Skeletal muscle cell (primary cell): ENCODE measurements at regions not wholly inside any gene's neighbourhood (a gene's known extent, or its start where the extent isn't known, plus 50 kb on each side); places are given as distances from the start of the nearest gene placed in this dataset.

ENCODE experiments used
- DNase-seq: peaks from one replicate; pipeline ENCODE4 v3.0.0-alpha.2; 2010; ENCODE audit warnings: low read depth
- H3K4me3 ChIP-seq: 2 replicates; pipeline ENCODE4 v1.5.1; 2011; ENCODE audit warnings: low read depth, mild to moderate bottlenecking, control low read depth, low read length, moderate library complexity

DNA sequence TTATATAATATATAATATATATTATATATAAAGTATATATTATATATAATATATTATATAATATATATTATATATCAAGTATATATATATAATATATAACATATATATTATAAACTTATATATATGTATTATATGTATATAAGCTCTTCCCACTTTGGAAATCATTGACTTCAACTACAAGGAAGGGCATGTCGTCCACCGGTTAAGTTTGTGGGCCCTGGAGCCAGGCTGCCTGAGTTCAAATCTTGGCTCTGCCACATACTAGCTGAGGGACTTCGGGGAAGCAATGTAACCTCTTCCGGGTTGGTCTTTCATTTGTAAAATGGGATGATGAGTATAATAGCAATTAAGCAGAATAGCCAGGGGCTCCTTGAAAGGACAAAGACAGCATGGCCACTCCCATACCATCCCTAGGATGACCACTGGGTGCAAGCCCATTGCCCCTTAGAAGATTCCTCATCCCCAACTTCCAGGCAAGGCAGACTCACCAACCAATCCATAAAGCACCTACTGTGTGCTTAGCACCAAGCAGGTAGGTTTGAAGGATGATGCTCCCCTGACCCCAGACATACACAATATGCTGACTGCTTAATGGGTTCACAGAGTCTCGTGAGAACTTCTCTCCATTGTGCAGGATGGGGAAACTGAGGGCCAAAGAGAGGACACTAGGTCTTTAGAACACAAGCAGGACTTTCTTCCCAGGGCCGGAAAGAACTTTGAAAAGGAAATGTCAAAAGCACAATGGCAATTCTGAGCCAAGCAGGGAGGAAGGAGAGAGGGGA, 163.2 kb downstream of the MRPL14 start:
- no peak overlapping the region for H3K4me3 ChIP-seq
- DNase-seq = no peak

DNA sequence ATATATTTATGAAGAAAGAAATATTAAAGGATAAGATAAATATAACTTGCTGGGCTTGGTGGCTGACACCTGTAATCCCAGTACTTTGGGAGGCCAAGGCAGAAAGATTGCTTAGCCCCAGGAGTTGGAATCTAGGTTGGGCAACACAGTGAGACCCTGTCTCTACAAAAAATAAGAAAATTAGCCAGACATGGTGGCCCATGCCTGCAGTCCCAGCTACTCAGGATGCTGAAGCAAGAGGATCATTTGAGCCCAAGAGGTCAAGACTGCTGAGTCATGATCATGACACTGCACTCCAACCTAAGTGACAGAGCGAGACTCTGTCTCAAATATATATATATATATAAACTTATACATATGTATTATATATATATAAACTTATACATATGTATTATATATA, 164.0 kb downstream of the MRPL14 start:
- no peak for DNase-seq
- no peak overlapping the region for H3K4me3 ChIP-seq

DNA sequence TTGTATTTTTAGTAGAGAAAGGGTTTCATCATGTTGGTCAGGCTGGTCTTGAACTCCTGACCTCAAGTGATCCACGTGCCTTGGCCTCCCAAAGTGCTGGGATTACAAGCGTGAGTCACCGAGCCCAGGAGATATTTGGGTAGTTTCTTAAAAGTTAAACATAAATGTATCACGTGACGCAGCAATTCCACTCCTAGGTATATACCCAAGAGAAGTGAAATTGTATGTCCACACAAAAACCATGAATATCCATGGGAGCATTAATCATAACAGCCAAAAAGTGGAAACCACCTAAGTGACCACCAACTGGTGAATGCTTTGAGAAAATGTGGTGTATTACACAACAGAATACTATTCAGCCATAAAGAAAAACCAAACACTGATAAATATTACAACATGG, 164.8 kb downstream of the MRPL14 start:
- no peak overlapping the region for H3K4me3 ChIP-seq
- DNase-seq = no peak

DNA sequence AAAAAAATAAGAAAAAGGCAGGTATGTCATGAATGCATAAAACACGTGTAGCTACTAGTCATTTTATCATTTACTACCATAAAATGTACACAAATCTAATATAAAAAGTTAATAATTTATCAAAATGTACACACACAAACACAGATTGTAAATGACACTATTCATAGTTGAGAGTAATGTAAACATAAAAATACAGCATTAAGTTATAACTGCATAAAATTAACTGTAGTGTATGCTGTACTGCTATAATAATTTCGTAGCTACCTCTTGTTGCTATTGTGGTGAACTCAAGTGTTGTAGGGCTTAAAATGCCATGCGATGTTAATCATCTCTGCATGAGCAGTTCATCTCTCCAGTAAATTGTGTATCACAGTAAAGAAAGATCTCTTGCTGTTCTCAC, 170.0 kb downstream of the MRPL14 start:
- no peak for DNase-seq
- no peak overlapping the region for H3K4me3 ChIP-seq

DNA sequence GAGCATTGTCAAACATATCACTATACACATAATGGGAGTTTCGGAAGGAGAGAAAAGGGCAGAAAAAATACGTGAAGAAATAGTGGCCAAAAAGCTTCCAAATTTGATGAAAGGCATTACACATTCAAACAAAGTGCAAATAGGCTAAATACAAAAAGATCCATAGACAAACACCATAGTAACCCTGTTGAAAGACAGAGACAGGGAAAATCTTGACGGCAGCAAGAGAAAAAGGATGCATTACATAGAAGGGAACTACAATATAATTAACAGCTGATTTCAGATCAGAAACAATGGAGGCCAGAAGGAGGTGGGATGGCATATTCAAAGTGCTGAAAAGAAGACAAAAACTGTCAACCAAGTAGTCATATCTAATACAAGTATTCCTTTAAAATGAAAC, 170.8 kb downstream of the MRPL14 start:
- DNase-seq = no peak
- no peak overlapping the region for H3K4me3 ChIP-seq

DNA sequence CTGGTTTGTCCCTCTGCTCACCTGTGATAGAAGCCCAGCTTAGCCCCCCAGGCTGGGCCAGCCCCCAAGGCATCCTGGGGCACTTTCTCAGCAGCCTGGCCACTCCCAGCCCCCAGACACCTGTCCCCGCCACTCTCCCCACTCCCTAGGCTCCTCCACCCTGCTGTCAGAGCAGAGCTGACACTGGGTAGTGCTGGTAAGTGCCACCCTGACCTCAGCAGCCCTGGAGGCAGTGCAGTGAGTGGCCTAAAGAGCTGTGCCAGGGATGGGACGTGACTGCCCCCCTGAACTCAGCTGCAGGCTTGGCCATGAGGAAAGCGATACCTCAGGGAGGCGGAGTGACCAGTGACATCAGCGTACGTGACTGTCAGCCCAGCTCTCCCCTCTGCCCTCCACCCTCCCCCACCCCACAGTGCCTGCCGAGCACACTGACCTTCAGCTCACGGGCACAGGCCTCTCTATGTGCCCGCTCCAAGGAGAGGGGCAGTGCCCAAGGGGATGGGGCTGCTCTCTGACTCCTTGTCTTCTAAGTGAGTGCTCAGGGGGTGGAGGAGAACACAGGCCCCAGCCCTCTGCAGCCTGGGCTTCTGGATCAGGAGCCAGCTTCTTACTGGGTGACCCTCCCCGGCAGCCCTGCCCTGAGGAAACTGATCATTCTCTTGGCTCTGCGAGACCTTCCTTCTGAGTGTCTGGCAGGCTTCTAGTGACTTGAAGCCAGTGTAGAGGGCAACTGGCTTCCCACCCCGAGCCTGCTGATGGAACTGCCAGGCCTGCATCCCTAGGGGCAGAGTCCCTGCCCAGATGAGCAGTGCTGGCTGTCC, 172.7 kb downstream of the MRPL14 start:
- no peak overlapping the region for H3K4me3 ChIP-seq
- no peak for DNase-seq

DNA sequence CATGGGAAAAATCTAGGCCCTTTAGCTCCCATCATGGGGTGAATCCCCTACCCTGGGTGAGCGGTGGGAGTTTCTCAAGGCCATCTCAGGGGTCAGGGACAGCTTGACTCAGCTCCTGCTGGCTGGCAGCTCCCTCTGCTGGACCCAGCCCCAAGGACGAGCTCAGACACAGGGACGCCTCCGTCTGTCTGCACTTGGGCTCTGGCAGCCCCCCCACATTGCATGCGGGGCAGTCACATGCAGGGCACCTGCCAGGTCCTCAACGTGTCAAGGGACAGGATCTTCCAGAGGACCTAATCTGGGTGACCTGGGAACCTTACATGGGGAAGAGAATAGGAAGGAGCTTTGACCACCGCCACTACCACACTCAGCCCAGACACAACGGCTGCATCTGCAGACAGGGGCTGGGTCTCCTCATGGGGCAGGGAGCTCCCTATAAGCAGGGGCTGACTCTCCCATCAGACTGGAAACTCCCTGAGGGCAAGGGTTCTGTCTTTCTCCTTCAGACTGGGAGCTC, 173.4 kb downstream of the MRPL14 start:
- no peak overlapping the region for H3K4me3 ChIP-seq
- DNase-seq = no peak

DNA sequence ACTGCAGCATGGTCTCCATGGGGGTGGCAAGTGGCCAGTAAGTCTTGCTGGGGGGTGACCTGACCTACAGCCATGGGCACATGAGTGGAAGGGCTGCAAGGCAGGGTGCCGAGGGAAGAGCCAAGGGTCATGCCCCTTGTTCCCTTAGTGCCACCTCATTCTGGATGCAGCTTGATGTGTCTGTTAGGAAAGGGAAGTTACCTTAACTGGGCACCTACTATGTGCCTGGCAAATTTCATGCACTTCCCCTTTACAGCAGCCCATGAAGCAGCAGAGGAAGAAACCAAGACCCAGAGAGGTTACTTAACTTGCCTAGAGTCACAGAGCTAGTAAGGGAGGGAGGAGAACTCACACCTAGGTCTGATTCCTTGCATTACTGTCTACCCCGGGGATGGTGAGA, 174.0 kb downstream of the MRPL14 start:
- no peak for DNase-seq
- H3K4me3 ChIP-seq = no peak overlapping the region

DNA sequence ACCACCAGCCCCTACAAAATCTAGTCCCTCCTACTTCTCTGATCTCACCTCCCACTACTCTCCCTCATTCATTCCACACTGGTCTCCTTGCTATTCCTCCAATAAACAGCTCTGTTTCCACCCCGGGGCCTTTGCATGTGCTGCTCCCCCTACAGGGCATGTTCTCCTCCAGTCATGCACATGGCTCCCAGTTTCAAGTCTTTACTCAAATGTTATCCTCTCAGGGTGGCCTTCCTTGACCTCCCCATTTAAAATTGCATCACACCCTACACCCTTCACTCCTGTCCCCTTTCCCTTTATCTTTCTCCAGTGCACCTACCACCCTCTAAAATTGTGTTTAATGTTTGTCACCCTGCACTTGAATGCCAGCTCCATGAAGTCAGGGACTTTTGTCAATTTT, 174.5 kb downstream of the MRPL14 start:
- DNase-seq = no peak
- no peak overlapping the region for H3K4me3 ChIP-seq

DNA sequence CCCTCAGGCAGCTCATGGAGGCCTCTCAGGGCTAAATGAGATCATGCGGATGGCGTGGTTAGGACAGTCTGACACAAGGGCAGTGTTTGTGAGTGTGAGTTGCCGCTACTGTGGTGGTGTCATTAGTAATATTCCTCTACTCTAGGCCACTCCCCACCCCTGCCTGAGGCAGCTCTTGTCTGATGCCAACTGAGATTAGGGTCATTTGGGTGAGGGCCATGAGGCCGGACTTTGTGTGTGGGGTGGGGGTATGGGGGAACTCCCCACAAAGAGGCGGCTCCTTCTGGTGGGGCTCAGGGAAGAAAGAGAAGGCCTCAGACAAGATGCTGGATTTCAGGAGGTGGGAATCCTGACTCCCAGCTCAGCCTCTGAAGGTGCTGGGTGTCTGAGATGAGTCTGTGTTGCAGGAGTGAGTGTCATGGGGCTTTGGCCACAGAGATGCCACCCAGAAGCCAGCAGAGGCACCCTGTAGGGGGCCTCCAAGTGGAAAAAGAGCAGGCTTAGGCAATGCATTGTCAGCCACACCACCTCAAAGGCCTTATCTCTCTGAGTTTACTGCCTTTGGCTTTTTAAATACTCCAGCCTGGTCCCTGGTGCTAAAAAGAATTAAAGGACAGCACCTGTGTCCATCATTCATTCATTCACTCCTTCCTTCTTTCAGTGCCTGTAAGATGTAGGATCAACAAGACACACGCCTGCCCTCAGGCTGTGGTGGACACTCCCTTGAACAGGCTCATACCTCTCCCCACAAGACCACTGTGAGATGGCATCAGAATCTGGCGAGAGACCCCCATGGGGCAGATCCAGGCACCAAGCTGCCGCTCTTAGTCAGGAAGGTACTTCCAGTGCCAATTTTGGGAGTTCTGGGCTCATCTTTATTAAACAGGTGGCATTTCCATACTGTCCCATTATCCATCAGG, 175.2 kb downstream of the MRPL14 start:
- H3K4me3 ChIP-seq = no peak overlapping the region
- DNase-seq = no peak

DNA sequence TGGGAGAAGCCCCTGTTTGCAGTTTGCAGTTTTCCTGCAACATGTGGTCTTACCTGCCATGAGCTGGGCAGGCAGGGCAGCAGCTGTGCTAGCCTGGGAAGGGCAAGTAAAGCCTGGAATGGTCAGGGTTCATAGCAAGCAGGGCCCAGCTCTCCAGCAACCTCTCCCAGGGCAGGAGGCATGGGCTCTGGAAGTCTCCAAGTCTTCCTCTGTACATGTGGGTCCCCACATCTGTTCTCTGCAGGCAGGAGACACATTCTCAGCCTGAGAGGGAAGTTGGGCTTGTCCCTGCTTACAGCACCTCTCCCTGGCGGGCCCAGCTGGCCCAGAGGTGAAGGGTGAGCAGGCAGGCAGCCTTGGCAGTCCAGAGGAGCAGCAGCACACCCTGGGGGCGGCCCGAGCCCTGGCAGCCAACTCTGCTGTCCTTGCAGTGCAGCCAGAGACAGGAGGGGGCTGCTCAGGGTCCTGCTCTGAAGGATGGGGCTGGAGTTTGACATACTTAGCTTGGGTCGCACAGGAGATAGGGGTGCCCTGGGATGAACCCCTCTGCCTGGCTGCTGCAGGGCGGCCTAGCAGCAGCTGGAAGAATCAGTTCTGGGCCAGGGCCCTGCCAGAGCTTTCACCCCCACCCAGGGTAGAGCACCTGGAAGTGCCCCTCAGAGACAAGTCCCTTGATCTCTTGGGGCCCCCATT, 176.0 kb downstream of the MRPL14 start:
- no peak overlapping the region for H3K4me3 ChIP-seq
- DNase-seq = no peak

DNA sequence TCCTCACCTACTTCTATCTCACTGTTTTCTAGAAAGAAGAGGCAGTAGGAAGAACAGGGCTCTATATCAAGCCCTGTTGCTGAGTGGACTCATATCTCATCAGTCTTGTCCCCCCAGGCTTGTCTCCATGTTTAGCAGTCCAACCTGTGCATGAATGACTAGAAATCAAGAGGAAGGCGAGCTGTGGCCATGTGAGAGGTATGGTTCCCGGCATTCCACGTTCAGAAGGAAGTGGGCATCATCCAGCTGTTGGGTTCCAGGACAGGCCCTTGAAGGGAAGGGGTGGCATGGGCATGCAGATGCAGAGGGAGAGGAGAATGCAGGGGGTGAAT, 176.6 kb downstream of the MRPL14 start:
- no peak overlapping the region for H3K4me3 ChIP-seq
- DNase-seq = no peak

DNA sequence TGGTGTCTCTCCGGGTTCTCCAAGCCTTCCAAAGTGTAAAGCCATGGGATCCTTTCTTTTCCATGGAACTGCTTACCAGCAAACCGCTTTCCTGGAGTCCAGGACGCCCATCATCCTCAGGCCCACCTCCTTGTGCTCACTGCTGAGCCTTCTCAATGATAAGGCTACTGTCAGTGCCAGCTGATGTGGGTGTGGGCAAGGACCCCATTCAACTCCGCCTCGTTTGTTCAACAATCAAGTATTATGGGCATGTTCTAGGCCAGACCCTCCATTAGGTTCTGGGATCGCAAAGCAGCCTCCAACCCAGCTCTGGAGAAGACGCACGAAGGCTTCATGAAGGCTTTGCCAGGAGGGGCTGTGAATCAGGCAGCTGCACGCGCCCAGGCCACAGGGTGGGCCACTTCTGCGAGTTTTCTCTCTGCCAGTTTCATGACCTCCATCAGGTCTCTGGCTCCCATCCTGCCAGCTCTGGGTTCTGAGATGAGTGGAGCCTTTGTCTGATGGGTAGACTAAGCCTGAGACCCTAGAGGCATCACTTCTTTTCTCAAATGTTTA, 177.1 kb downstream of the MRPL14 start:
- H3K4me3 ChIP-seq = no peak overlapping the region

DNA sequence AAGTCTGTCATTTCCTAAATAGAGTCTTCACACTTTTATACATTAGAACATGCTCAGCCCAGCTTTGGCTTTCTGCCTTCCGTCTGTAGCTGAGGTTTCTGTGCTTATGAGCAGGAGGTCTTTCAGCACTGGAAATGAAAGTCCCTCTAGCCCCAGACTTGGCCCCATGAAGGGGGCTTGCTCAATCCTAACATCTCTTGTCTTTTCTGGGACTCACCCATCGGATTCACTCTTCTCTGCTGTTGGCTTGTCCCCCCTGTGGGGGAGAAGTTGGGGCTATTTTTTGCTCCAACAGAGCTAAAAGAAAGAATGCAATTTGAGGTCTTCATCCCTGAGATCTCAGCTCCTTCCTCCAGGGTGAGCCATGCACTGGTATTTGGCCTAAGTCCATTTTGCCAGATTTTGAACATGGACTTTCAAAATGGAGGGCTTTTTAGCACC, 177.7 kb downstream of the MRPL14 start:
- DNase-seq = no peak

More for the DNA sequence above, 177.1 kb downstream of the MRPL14 start:
- DNase-seq = no peak

DNA sequence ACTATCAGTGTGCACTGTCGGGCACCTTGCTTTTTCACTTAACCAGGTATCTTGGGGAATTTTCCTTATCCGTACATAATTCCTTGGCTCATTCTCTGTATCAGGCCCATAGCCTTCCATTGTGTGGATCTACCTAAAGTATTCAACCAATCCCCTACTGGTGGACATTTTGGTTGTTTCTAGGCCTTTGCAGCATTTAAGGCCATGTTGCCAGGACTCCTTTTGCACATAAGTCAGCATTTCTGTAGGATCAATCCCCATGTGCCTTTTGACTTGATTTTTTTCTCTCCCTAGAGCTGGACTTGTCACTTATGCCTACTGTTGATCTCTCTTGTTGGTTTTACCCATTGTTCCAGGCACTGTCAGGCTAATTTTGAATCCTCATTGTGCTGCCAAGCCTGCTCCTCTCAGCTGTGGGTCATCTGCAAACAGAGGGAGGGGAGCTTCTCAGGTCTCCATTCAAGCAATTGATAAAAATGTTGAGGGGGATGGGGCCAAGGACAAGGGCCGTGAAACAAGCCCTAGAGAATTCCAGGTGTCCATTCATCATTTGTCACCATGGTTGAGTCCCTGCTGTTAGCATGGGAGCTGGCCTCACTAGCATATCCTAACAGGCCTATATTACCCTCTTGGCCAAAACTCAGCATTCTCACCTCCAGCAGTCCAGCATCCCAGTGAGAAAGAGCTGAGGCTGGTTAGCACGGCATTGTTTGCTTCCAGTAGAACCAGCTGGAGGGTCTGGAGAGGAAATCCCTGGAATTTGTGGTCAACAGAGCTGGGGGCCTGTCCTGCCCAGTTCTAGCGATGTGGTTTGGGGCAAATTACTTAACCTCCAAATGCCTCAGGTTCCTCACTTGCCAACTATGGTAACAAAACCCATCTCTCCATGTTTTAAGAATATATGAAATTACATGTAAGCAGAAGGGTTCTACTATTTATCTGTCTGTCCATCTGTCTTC, 178.4 kb downstream of the MRPL14 start:
- H3K4me3 ChIP-seq = no peak overlapping the region
- peak; percentile 31 for DNase-seq

More for the DNA sequence above, 177.7 kb downstream of the MRPL14 start:
- no peak overlapping the region for H3K4me3 ChIP-seq

DNA sequence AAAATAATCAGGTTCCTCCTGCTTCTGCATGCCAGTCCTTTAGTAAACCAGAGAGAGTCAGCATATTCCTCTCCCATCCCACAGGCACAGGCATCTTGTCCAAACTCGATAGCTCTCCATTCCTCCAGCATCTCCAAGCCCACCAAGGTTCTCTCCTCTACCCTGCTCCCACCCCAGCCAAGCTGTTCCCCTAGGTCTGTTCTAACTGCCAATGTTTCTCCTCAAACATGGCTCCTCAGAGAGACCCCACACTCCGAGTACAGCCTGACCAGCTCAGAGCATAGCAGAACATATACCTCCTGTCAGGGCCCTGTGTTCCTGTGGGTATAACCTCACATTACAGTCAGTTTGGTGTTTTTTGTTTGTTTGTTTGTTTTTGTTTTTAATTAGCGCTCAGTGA, 177.8 kb downstream of the VEGFA start:
- H3K4me3 ChIP-seq = no peak overlapping the region
- DNase-seq = no peak

DNA sequence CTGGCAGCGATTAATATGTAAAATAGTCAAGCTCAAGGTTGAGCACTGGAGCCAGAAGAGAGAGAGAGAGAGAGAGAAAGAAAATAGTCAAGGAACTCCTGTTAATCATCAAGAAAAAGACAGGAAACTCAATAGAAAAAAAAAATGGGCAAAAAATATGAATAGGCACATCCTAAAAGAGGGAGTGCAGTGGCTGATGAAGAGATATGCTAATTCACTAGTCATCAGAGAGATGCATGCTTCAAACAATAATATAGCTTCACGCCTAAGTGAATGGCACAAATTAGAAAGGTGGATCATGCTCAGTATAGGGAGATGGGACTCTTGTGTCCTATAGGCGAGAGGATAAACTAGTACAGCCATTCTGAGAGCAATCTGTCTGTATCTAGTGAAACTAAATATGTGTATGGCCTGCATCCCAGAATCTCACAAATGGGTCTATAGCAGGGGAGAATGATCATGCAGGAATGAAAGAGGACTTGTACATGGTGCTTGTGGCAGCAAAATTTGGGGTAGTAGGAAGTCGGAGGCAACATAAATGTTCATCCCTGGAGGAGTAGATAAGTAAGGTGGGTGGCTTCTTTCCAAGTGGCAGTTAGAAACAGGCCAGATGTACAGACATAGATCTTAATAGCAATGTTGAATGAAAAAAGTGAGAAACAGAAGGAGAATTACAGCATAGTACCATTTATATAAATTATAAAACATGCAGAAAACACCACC, 176.8 kb downstream of the VEGFA start:
- no peak overlapping the region for H3K4me3 ChIP-seq
- no peak for DNase-seq
